ENCODE measurements at regions not wholly inside any gene's neighbourhood (a gene's known extent, or its start where the extent isn't known, plus 50 kb on each side); places are given as distances from the start of the nearest gene placed in this dataset.
"Not testable (repeated sequence)": the region's sequence is repeated elsewhere in the genome, so short reads cannot be mapped to it uniquely, and the experiment has no call there.

GRCh38 chr5:50607456-50607855, 59.0 kb upstream of the PARP8 start:
- not testable (repeated sequence) for TF ChIP-seq CTCF (IDR thresholded peaks at IDR 0.05; ENCODE audit: control extremely low read depth in 1 of 3, insufficient read depth in 1 of 3, low read depth in 1 of 3, low read length in 3 of 3); TAF7 (optimal IDR thresholded peaks at IDR 0.05; ENCODE audit: borderline replicate concordance, low read depth, low read length); BCL11A (IDR thresholded peaks at IDR 0.05; ENCODE audit: low read depth in 2 of 2, low read length in 2 of 2); HDAC6 (IDR thresholded peaks at IDR 0.05; ENCODE audit: low read depth, low read length); RFX5 (IDR thresholded peaks at IDR 0.05; ENCODE audit: borderline replicate concordance, low read depth, low read length); CEBPB (IDR thresholded peaks at IDR 0.05; ENCODE audit: low read depth, low read length); BACH1 (IDR thresholded peaks at IDR 0.05; ENCODE audit: low read length); CHD7 (IDR thresholded peaks at IDR 0.05; ENCODE audit: insufficient replicate concordance, low read length); JUND (IDR thresholded peaks at IDR 0.05; ENCODE audit: low read length); POLR2A (IDR thresholded peaks at IDR 0.05; ENCODE audit: control extremely low read depth in 1 of 2, low read depth in 2 of 2, low read length in 2 of 2); POLR2AphosphoS5 (IDR thresholded peaks at IDR 0.05; ENCODE audit: low read depth, low read length); MAFK (IDR thresholded peaks at IDR 0.05; ENCODE audit: low read depth, low read length)
- TF ChIP-seq, protein P1, sequence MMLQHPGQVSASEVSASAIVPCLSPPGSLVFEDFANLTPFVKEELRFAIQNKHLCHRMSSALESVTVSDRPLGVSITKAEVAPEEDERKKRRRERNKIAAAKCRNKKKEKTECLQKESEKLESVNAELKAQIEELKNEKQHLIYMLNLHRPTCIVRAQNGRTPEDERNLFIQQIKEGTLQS (IDR thresholded peaks at IDR 0.05; ENCODE audit: insufficient read depth, low read depth, low read length), result not testable (repeated sequence)
